ENCODE measurements at regions not wholly inside any gene's neighbourhood (a gene's known extent, or its start where the extent isn't known, plus 50 kb on each side); places are given as distances from the start of the nearest gene placed in this dataset.

DNA sequence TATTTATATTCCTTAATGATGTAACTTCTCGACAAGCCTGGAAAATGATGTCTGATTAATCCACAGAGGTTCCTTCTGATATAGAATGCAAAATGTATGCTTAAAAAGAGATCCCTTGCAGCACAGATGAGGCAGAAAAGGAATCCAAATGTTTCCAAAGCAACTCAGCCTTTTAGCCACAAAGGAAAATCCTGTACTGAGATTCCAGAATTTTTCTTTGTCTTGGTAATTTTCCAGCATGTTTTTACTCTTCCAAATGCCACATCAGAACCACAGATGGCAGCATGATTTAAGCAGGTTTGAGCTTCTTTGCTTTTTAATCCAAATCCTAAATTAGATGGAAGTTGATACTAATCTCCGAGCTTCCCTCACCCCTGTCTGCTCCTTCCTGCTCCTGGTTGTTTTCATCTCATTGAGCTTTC is 176.4 kb upstream of the PALMD start:
- peaks cover 16% of the 10 kb centered on the region for H3K4me1 ChIP-seq (ENCODE audit: insufficient read depth, low read length)
- H2AFZ ChIP-seq (ENCODE audit: low read length), result no peak overlapping the region
- H4K20me1 ChIP-seq (ENCODE audit: insufficient read depth, low read length), result no peaks in the 10 kb centered on the region
- H3K36me3 ChIP-seq (ENCODE audit: insufficient read depth, low read length), result no peaks in the 10 kb centered on the region
- peak overlapping the region; percentile 15 for H3K4me2 ChIP-seq (ENCODE audit: insufficient read depth, low read length)
- no peaks in the 10 kb centered on the region for H3K27me3 ChIP-seq (ENCODE audit: insufficient read depth, low read length)
- H3K27ac ChIP-seq (ENCODE audit: low read depth, low read length), result no peak overlapping the region
- no peak overlapping the region for H3K4me3 ChIP-seq (ENCODE audit: insufficient read depth, low read length)
- no peaks in the 10 kb centered on the region for H3K9me3 ChIP-seq (ENCODE audit: low read depth, low read length)
- TF ChIP-seq, protein P1, sequence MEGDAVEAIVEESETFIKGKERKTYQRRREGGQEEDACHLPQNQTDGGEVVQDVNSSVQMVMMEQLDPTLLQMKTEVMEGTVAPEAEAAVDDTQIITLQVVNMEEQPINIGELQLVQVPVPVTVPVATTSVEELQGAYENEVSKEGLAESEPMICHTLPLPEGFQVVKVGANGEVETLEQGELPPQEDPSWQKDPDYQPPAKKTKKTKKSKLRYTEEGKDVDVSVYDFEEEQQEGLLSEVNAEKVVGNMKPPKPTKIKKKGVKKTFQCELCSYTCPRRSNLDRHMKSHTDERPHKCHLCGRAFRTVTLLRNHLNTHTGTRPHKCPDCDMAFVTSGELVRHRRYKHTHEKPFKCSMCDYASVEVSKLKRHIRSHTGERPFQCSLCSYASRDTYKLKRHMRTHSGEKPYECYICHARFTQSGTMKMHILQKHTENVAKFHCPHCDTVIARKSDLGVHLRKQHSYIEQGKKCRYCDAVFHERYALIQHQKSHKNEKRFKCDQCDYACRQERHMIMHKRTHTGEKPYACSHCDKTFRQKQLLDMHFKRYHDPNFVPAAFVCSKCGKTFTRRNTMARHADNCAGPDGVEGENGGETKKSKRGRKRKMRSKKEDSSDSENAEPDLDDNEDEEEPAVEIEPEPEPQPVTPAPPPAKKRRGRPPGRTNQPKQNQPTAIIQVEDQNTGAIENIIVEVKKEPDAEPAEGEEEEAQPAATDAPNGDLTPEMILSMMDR (IDR thresholded peaks at IDR 0.05; ENCODE audit: extremely low read depth, low read depth, low read length), result no peak
- no peaks in the 10 kb centered on the region for H3K79me2 ChIP-seq (ENCODE audit: insufficient read depth, low read length)
- peak; percentile 57 for DNase-seq (ENCODE audit: insufficient read length, low spot score, missing footprints)

DNA sequence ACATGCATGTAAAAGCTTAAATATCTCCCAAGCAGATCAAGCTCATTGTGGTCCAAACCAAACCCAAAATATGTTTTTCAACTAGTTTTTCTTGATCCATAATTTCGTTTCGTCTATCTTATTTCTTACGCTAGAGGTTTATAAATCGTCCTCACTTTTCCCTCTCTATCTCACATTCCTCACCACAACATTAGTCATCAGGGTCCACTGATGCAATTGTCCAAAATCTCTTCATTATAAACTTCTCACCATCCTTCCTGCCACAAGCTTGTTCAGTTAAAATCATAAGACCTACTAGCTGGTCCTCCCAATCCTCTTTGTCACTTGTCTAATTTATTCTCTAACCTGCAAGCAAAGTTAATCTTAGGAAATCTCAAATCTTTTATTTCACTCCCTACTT is 173.0 kb upstream of the PALMD start:
- H3K79me2 ChIP-seq (ENCODE audit: insufficient read depth, low read length), result no peaks in the 10 kb centered on the region
- no peak overlapping the region for H3K4me3 ChIP-seq (ENCODE audit: insufficient read depth, low read length)
- TF ChIP-seq, protein P1 (IDR thresholded peaks at IDR 0.05; ENCODE audit: extremely low read depth, low read depth, low read length), result no peak
- no peaks in the 10 kb centered on the region for H3K27me3 ChIP-seq (ENCODE audit: insufficient read depth, low read length)
- no peaks in the 10 kb centered on the region for H4K20me1 ChIP-seq (ENCODE audit: insufficient read depth, low read length)
- H2AFZ ChIP-seq (ENCODE audit: low read length), result no peak overlapping the region
- H3K4me1 ChIP-seq (ENCODE audit: insufficient read depth, low read length), result peaks cover 6% of the 10 kb centered on the region
- no peaks in the 10 kb centered on the region for H3K36me3 ChIP-seq (ENCODE audit: insufficient read depth, low read length)
- H3K4me2 ChIP-seq (ENCODE audit: insufficient read depth, low read length), result no peak overlapping the region
- H3K9me3 ChIP-seq (ENCODE audit: low read depth, low read length), result no peaks in the 10 kb centered on the region
- no peak overlapping the region for H3K27ac ChIP-seq (ENCODE audit: low read depth, low read length)
- no peak for DNase-seq (ENCODE audit: insufficient read length, low spot score, missing footprints)

DNA sequence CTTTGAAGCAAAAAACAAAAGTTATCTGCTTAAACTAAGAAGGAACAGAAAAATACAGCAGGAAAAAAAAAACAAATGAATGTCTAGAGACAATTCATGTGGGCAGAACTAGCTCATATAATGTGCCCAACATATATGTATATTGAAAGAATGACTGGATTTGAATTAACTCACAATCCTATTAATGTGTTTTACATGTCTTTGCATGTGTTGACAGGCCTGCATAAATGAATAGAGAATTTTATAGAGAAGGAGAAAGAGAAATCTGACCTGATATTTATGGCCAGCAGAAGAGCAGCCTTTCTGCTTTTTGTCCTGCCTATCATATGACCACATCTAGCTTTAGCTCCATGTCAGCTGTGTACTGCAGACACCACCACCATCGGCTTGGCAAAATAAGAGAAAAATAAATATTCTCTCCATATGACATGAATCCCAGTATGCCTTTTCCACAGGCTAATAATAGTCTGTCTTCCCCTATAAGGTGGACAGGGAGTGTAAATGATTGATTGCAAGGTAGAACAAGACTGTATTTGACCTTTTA is 171.5 kb upstream of the PALMD start:
- H4K20me1 ChIP-seq (ENCODE audit: insufficient read depth, low read length), result no peaks in the 10 kb centered on the region
- no peaks in the 10 kb centered on the region for H3K9me3 ChIP-seq (ENCODE audit: low read depth, low read length)
- H3K4me3 ChIP-seq (ENCODE audit: insufficient read depth, low read length), result no peak overlapping the region
- H3K27me3 ChIP-seq (ENCODE audit: insufficient read depth, low read length), result no peaks in the 10 kb centered on the region
- no peak overlapping the region for H2AFZ ChIP-seq (ENCODE audit: low read length)
- DNase-seq (ENCODE audit: insufficient read length, low spot score, missing footprints), result peak; percentile 13
- H3K27ac ChIP-seq (ENCODE audit: low read depth, low read length), result no peak overlapping the region
- H3K79me2 ChIP-seq (ENCODE audit: insufficient read depth, low read length), result no peaks in the 10 kb centered on the region
- H3K4me1 ChIP-seq (ENCODE audit: insufficient read depth, low read length), result peaks cover 3% of the 10 kb centered on the region
- no peaks in the 10 kb centered on the region for H3K36me3 ChIP-seq (ENCODE audit: insufficient read depth, low read length)
- TF ChIP-seq, protein P1 (IDR thresholded peaks at IDR 0.05; ENCODE audit: extremely low read depth, low read depth, low read length), result no peak
- H3K4me2 ChIP-seq (ENCODE audit: insufficient read depth, low read length), result no peak overlapping the region

DNA sequence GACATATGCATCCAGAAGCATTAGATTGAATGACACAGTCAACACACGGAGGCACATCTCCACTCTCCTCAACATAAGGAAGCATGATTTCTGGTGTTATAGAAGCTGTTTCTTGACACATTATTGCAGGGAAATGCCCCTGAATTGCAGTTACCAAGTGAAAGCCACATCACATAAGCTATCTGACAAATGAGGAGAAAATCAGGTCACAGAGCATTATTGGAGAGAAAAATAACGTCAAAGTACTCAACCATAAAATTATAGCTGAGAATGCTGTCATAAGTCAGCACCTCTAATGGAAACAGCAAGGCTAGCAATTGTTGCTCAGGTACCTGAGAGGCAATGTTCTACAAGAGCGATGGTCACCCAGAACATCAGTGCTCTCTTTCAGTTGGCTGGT is 169.9 kb upstream of the PALMD start:
- TF ChIP-seq, protein P1 (IDR thresholded peaks at IDR 0.05; ENCODE audit: extremely low read depth, low read depth, low read length), result no peak
- Histone ChIP-seq H3K4me1 (ENCODE audit: insufficient read depth, low read length) (no peaks in the 10 kb centered on the region), H3K4me3 (ENCODE audit: insufficient read depth, low read length) (no peak overlapping the region), H3K36me3 (ENCODE audit: insufficient read depth, low read length) (no peaks in the 10 kb centered on the region), H3K79me2 (ENCODE audit: insufficient read depth, low read length) (no peaks in the 10 kb centered on the region), H3K9me3 (ENCODE audit: low read depth, low read length) (no peaks in the 10 kb centered on the region), H3K4me2 (ENCODE audit: insufficient read depth, low read length) (no peak overlapping the region), H3K27ac (ENCODE audit: low read depth, low read length) (no peak overlapping the region), H3K27me3 (ENCODE audit: insufficient read depth, low read length) (no peaks in the 10 kb centered on the region), H2AFZ (ENCODE audit: low read length) (no peak overlapping the region), H4K20me1 (ENCODE audit: insufficient read depth, low read length) (no peaks in the 10 kb centered on the region)
- no peak for DNase-seq (ENCODE audit: insufficient read length, low spot score, missing footprints)
